ENCODE measurements at regions not wholly inside any gene's neighbourhood (a gene's known extent, or its start where the extent isn't known, plus 50 kb on each side); places are given as distances from the start of the nearest gene placed in this dataset.

- TF ChIP-seq EZH2phosphoT487 (IDR thresholded peaks at IDR 0.05; ENCODE audit: borderline replicate concordance, low read depth, low read length) (no peak), CTCF (conservative IDR thresholded peaks at IDR 0.05; ENCODE audit: low read length) (no peak)
- Histone ChIP-seq H2AFZ (ENCODE audit: low read length) (no peak overlapping the region), H3K27ac (ENCODE audit: low read depth, low read length, poor library complexity, severe bottlenecking) (no peak overlapping the region), H3K79me2 (ENCODE audit: insufficient read depth, low read depth, low read length) (no peaks in the 10 kb centered on the region), H4K20me1 (ENCODE audit: insufficient read depth, low read length) (no peaks in the 10 kb centered on the region), H3K9me2 (ENCODE audit: insufficient read depth, low read length) (no peaks in the 10 kb centered on the region), H3K4me2 (ENCODE audit: low read length) (no peak overlapping the region), H3K4me3 (ENCODE audit: low read depth, low read length, poor library complexity, severe bottlenecking) (no peak overlapping the region), H3K4me1 (ENCODE audit: insufficient read depth, low read length, poor library complexity, severe bottlenecking) (no peaks in the 10 kb centered on the region), H3K9me3 (ENCODE audit: low read length) (no peaks in the 10 kb centered on the region), H3K36me3 (ENCODE audit: insufficient read depth, low read length) (no peaks in the 10 kb centered on the region)
- no peak for DNase-seq (ENCODE audit: low spot score)
- ChIA-PET POLR2A (no interaction called here), CTCF (ENCODE audit: unreplicated experiment) (no interaction called here)
- intact Hi-C loops (cut with micrococcal nuclease; ENCODE audit: unreplicated experiment): no loop called here
- BruUV-seq (replicated peaks): no TSS peak
These were observed 153.0 kb downstream of the SPATA19 start for GRCh38 chr11:133692126-133692934.

- no peak overlapping the region for H3K27ac ChIP-seq (ENCODE audit: low read depth, low read length, poor library complexity, severe bottlenecking)
- no peaks in the 10 kb centered on the region for H4K20me1 ChIP-seq (ENCODE audit: insufficient read depth, low read length)
- no peak for DNase-seq (ENCODE audit: low spot score)
- TF ChIP-seq EZH2phosphoT487 (IDR thresholded peaks at IDR 0.05; ENCODE audit: borderline replicate concordance, low read depth, low read length): no peak
- TF ChIP-seq CTCF (conservative IDR thresholded peaks at IDR 0.05; ENCODE audit: low read length): no peak
- ChIA-PET CTCF (ENCODE audit: unreplicated experiment) (no interaction called here), POLR2A (no interaction called here)
- no peaks in the 10 kb centered on the region for H3K79me2 ChIP-seq (ENCODE audit: insufficient read depth, low read depth, low read length)
- H3K36me3 ChIP-seq (ENCODE audit: insufficient read depth, low read length): no peaks in the 10 kb centered on the region
- no peaks in the 10 kb centered on the region for H3K9me2 ChIP-seq (ENCODE audit: insufficient read depth, low read length)
- H3K9me3 ChIP-seq (ENCODE audit: low read length): no peaks in the 10 kb centered on the region
- no peak overlapping the region for H3K4me2 ChIP-seq (ENCODE audit: low read length)
- H3K4me1 ChIP-seq (ENCODE audit: insufficient read depth, low read length, poor library complexity, severe bottlenecking): no peaks in the 10 kb centered on the region
- no peak overlapping the region for H3K4me3 ChIP-seq (ENCODE audit: low read depth, low read length, poor library complexity, severe bottlenecking)
- BruUV-seq (replicated peaks): no TSS peak
- intact Hi-C loops (cut with micrococcal nuclease; ENCODE audit: unreplicated experiment): no loop called here
- H2AFZ ChIP-seq (ENCODE audit: low read length): no peak overlapping the region
These were observed 155.5 kb upstream of the OPCML start for GRCh38 chr11:133687781-133688180.

- BruUV-seq (replicated peaks): no TSS peak
These were observed 149.6 kb upstream of the OPCML start for GRCh38 chr11:133681901-133682300.

More at GRCh38 chr11:133681901-133682300, 149.6 kb upstream of the OPCML start:
- intact Hi-C loops (cut with micrococcal nuclease; ENCODE audit: unreplicated experiment): no loop called here
- H3K9me3 ChIP-seq (ENCODE audit: low read length): no peaks in the 10 kb centered on the region
- no peaks in the 10 kb centered on the region for H3K9me2 ChIP-seq (ENCODE audit: insufficient read depth, low read length)
- POLR2A ChIA-PET: no interaction called here
- no peaks in the 10 kb centered on the region for H3K36me3 ChIP-seq (ENCODE audit: insufficient read depth, low read length)
- no peak for TF ChIP-seq EZH2phosphoT487 (IDR thresholded peaks at IDR 0.05; ENCODE audit: borderline replicate concordance, low read depth, low read length)
- no peak for TF ChIP-seq CTCF (conservative IDR thresholded peaks at IDR 0.05; ENCODE audit: low read length)
- no peaks in the 10 kb centered on the region for H3K79me2 ChIP-seq (ENCODE audit: insufficient read depth, low read depth, low read length)
- no peaks in the 10 kb centered on the region for H4K20me1 ChIP-seq (ENCODE audit: insufficient read depth, low read length)
- no peak for DNase-seq (ENCODE audit: low spot score)
- no peak overlapping the region for H2AFZ ChIP-seq (ENCODE audit: low read length)
- H3K4me1 ChIP-seq (ENCODE audit: insufficient read depth, low read length, poor library complexity, severe bottlenecking): no peaks in the 10 kb centered on the region
- no peak overlapping the region for H3K4me3 ChIP-seq (ENCODE audit: low read depth, low read length, poor library complexity, severe bottlenecking)
- H3K27ac ChIP-seq (ENCODE audit: low read depth, low read length, poor library complexity, severe bottlenecking): no peak overlapping the region
- H3K4me2 ChIP-seq (ENCODE audit: low read length): no peak overlapping the region
- CTCF ChIA-PET (ENCODE audit: unreplicated experiment): no interaction called here

All from OCI-LY7 (cell line).